Thyroid gland (tissue), 4 donors: ENCODE measurements at regions not wholly inside any gene's neighbourhood (a gene's known extent, or its start where the extent isn't known, plus 50 kb on each side); places are given as distances from the start of the nearest gene placed in this dataset.

Source experiments
- CTCF ChIP-seq, 6 experiments: fragments of 200-600 bp in 3 of 6; fragments of 450-650 bp in 3 of 6; sonication (generic) in 3 of 6; IDR thresholded peaks; one replicate each; pipeline ENCODE4 v1.5.1; 2016 to 2019; ENCODE audit warnings: antibody characterized with exemption in 6 of 6, mild to moderate bottlenecking in 2 of 6, inconsistent platforms in 1 of 6, moderate library complexity in 1 of 6
- POLR2A ChIP-seq, 2 donors: fragments of 450-650 bp; IDR thresholded peaks; one replicate each; pipeline ENCODE4 v1.6.1; 2017; ENCODE audit warnings: antibody characterized with exemption in 2 of 2, mild to moderate bottlenecking in 2 of 2, moderate library complexity in 1 of 2

GRCh38 chr4:62806816-62807215 is 1602.4 kb downstream of the TECRL start:
- no peak for TF ChIP-seq CTCF (IDR thresholded peaks at IDR 0.05)
- no peak for TF ChIP-seq POLR2A (IDR thresholded peaks at IDR 0.05)
